ENCODE measurements at regions not wholly inside any gene's neighbourhood (a gene's known extent, or its start where the extent isn't known, plus 50 kb on each side); places are given as distances from the start of the nearest gene placed in this dataset.

DNA sequence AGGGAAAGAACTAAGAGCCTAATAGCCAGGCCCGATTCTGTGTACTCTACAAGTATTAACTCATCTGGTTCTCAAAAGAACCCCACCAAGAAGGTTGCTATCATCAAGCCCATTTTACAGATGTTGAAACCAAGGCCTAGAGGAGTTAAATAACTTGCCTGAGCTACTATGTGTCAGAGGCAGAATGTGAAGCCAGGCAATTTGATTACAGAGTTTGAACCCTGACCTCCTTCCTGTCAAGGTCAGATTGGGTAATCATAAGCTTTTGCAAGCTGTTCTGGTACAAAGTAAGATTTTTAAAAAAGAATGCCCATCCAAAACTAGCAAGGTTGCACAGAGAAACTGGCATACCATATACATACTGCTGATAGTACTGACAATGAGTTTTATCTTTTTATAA lies 227.1 kb downstream of the HAUS1 start:
- TF ChIP-seq, protein P1, sequence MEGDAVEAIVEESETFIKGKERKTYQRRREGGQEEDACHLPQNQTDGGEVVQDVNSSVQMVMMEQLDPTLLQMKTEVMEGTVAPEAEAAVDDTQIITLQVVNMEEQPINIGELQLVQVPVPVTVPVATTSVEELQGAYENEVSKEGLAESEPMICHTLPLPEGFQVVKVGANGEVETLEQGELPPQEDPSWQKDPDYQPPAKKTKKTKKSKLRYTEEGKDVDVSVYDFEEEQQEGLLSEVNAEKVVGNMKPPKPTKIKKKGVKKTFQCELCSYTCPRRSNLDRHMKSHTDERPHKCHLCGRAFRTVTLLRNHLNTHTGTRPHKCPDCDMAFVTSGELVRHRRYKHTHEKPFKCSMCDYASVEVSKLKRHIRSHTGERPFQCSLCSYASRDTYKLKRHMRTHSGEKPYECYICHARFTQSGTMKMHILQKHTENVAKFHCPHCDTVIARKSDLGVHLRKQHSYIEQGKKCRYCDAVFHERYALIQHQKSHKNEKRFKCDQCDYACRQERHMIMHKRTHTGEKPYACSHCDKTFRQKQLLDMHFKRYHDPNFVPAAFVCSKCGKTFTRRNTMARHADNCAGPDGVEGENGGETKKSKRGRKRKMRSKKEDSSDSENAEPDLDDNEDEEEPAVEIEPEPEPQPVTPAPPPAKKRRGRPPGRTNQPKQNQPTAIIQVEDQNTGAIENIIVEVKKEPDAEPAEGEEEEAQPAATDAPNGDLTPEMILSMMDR (IDR thresholded peaks at IDR 0.05), result no peak
- TF ChIP-seq POLR2A (IDR thresholded peaks at IDR 0.05) (no peak), EP300 (IDR thresholded peaks at IDR 0.05; ENCODE audit: low read depth) (no peak), POLR2AphosphoS5 (IDR thresholded peaks at IDR 0.05) (no peak)
